ENCODE measurements at regions not wholly inside any gene's neighbourhood (a gene's known extent, or its start where the extent isn't known, plus 50 kb on each side); places are given as distances from the start of the nearest gene placed in this dataset.

- CTCF ChIA-PET: no interaction called here
- POLR2A ChIA-PET: no interaction called here
These were observed 461.4 kb upstream of the USP15 start for GRCh38 chr12:61798778-61799177.

DNA sequence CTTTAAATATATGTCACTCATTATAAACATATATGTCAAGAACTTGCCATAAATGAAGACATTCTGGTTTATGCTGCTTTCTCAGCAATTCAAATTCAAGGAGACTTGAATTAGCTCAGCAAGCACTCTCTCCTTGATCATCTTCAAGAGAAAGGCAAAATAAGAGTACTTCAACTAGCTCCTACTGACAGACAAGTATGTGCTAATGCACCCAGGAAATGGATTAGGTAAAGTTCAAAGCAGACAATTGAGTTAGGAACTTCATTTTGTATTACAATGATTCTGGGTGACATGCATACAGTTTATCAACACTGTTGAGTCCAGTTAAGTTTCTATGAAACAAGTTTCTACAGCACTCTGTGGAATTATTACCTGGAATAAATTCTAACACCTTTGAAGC is 455.9 kb upstream of the USP15 start:
- TF ChIP-seq BHLHE40 (IDR thresholded peaks at IDR 0.05; ENCODE audit: borderline replicate concordance) (no peak), SUZ12 (IDR thresholded peaks at IDR 0.05) (no peak), ELF4 (IDR thresholded peaks at IDR 0.05) (no peak), PKNOX1 (IDR thresholded peaks at IDR 0.05) (no peak), FOXM1 (IDR thresholded peaks at IDR 0.05; ENCODE audit: borderline replicate concordance) (no peak), ARNT (IDR thresholded peaks at IDR 0.05) (no peak), FOXA1 (IDR thresholded peaks at IDR 0.05) (no peak), LEF1 (IDR thresholded peaks at IDR 0.05; ENCODE audit: borderline replicate concordance) (no peak), CTBP1 (IDR thresholded peaks at IDR 0.05; ENCODE audit: borderline replicate concordance) (no peak), FOXK2 (IDR thresholded peaks at IDR 0.05) (no peak)
- ChIA-PET CTCF (no interaction called here), POLR2A (no interaction called here)
- DNase-seq (ENCODE audit: extremely low spot score): no peak

More at GRCh38 chr12:61798778-61799177, 461.4 kb upstream of the USP15 start:
- no peak for TF ChIP-seq PKNOX1 (IDR thresholded peaks at IDR 0.05)
- TF ChIP-seq SUZ12 (IDR thresholded peaks at IDR 0.05): no peak
- TF ChIP-seq SP1 (IDR thresholded peaks at IDR 0.05): no peak
- no peak for TF ChIP-seq CTBP1 (IDR thresholded peaks at IDR 0.05; ENCODE audit: borderline replicate concordance)
- TF ChIP-seq LEF1 (IDR thresholded peaks at IDR 0.05; ENCODE audit: borderline replicate concordance): no peak
- no peak for TF ChIP-seq ELF4 (IDR thresholded peaks at IDR 0.05)
- TF ChIP-seq ARNT (IDR thresholded peaks at IDR 0.05): no peak
- no peak for TF ChIP-seq ZNF384 (IDR thresholded peaks at IDR 0.05)
- no peak for TF ChIP-seq FOXK2 (IDR thresholded peaks at IDR 0.05)
- no peak for TF ChIP-seq TARDBP (IDR thresholded peaks at IDR 0.05)
- TF ChIP-seq BHLHE40 (IDR thresholded peaks at IDR 0.05; ENCODE audit: borderline replicate concordance): no peak
- TF ChIP-seq FOXM1 (IDR thresholded peaks at IDR 0.05; ENCODE audit: borderline replicate concordance): no peak
- TF ChIP-seq L3MBTL2 (conservative IDR thresholded peaks at IDR 0.05): no peak
- TF ChIP-seq HDGF (IDR thresholded peaks at IDR 0.05; ENCODE audit: borderline replicate concordance): no peak
- no peak for TF ChIP-seq NFRKB (IDR thresholded peaks at IDR 0.05)
- TF ChIP-seq FOXA1 (IDR thresholded peaks at IDR 0.05): no peak
- no peak for DNase-seq (ENCODE audit: extremely low spot score)

DNA sequence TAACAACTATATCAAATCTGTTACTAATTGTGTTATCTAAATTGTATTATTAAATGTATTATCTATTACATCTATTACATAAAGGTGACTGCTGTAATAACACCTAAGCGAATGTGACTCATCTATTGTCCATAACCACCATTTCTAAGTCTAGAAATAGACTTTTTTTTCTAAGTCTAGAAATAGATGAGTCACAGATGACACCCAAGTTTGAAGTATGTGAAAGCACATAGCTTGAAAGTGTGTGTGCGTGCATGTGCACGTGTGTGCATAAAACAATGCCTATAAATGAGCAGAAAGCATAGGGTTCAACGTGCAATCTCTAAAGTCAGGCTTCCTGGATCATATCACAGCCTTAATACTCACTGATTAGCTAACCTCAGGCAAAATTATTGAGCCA is 451.3 kb upstream of the USP15 start:
- CTCF ChIA-PET: no interaction called here
- TF ChIP-seq LEF1 (IDR thresholded peaks at IDR 0.05; ENCODE audit: borderline replicate concordance): no peak
- TF ChIP-seq ELF4 (IDR thresholded peaks at IDR 0.05): no peak
- no peak for DNase-seq (ENCODE audit: extremely low spot score)
- POLR2A ChIA-PET: no interaction called here

DNA sequence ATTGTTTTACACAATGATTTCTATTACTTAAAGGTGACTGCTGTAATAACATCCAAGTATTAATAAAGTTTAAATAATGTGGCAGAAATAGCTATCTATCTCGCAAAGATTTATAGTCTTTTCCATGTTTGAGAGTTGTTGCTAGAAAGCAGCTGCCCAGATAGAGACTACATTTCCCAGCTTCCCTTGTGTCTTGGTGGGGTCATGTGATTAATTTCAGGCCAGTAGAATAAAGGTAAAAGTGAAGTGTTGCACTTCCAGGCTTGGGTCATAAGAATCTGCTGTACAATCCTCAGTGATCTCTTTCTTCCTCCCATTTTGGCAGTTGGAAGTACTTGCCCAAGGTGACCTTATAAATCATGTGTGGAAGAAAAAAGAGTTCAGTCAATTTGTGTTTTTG is 449.7 kb upstream of the USP15 start:
- CTCF ChIA-PET: no interaction called here
- no peak for TF ChIP-seq ELF4 (IDR thresholded peaks at IDR 0.05)
- no peak for TF ChIP-seq L3MBTL2 (conservative IDR thresholded peaks at IDR 0.05)
- no peak for TF ChIP-seq CTBP1 (IDR thresholded peaks at IDR 0.05; ENCODE audit: borderline replicate concordance)
- TF ChIP-seq FOXK2 (IDR thresholded peaks at IDR 0.05): no peak
- no peak for TF ChIP-seq TARDBP (IDR thresholded peaks at IDR 0.05)
- TF ChIP-seq SUZ12 (IDR thresholded peaks at IDR 0.05): no peak
- TF ChIP-seq PKNOX1 (IDR thresholded peaks at IDR 0.05): no peak
- no peak for TF ChIP-seq BHLHE40 (IDR thresholded peaks at IDR 0.05; ENCODE audit: borderline replicate concordance)
- TF ChIP-seq FOXA1 (IDR thresholded peaks at IDR 0.05): no peak
- no peak for TF ChIP-seq LEF1 (IDR thresholded peaks at IDR 0.05; ENCODE audit: borderline replicate concordance)
- no peak for TF ChIP-seq ZNF384 (IDR thresholded peaks at IDR 0.05)
- TF ChIP-seq SP1 (IDR thresholded peaks at IDR 0.05): no peak
- DNase-seq (ENCODE audit: extremely low spot score): peak; percentile 6
- POLR2A ChIA-PET: no interaction called here

DNA sequence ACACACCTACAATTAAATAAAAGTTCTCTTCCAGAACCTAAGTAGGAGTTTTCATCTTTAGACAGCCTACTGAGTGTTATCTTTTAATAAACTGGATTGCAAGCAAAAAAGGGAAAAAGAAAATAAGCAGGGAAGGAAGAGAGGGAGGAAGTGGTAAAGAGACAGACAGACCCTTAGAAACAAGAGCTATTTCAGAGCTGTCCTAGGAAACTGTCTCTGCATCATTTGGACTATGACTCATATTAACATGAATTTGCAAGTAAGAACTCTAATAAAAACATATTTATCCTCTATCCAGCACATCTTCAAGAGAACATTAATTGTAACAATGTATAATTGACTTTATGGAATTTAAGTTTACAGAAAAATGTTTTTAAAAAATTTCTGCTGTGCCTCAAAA is 438.8 kb upstream of the USP15 start:
- POLR2A ChIA-PET: no interaction called here
- CTCF ChIA-PET: no interaction called here
- DNase-seq (ENCODE audit: extremely low spot score): no peak
- TF ChIP-seq FOXK2 (IDR thresholded peaks at IDR 0.05) (no peak), ARNT (IDR thresholded peaks at IDR 0.05) (no peak), ELF4 (IDR thresholded peaks at IDR 0.05) (no peak), SUZ12 (IDR thresholded peaks at IDR 0.05) (no peak), HDGF (IDR thresholded peaks at IDR 0.05; ENCODE audit: borderline replicate concordance) (no peak), BHLHE40 (IDR thresholded peaks at IDR 0.05; ENCODE audit: borderline replicate concordance) (no peak), FOXM1 (IDR thresholded peaks at IDR 0.05; ENCODE audit: borderline replicate concordance) (no peak)

DNA sequence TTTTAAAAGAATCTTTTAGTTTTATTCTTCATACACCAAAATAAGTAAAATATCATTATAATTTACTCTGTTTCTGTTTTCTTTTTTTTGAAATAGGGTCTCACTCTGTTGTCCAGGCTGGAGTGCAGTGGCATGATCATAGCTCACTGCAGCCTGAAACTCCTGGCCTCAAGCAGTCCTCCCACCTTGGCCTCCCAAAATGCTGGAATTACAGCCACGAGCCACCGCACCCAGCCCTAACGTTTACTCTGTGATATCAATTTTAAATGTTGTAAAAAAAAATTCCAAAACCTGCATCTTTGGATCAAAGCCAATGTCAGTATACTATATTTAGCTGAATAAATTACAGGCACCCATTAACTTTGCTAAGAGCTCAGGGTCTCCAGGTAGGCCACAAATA is 437.1 kb upstream of the USP15 start:
- DNase-seq (ENCODE audit: extremely low spot score): no peak
- ChIA-PET CTCF (no interaction called here), POLR2A (no interaction called here)
- no peak for TF ChIP-seq NFRKB (IDR thresholded peaks at IDR 0.05)
- TF ChIP-seq CTBP1 (IDR thresholded peaks at IDR 0.05; ENCODE audit: borderline replicate concordance): no peak
- no peak for TF ChIP-seq SP1 (IDR thresholded peaks at IDR 0.05)
- TF ChIP-seq HDGF (IDR thresholded peaks at IDR 0.05; ENCODE audit: borderline replicate concordance): no peak
- no peak for TF ChIP-seq ELF4 (IDR thresholded peaks at IDR 0.05)
- no peak for TF ChIP-seq FOXA1 (IDR thresholded peaks at IDR 0.05)
- TF ChIP-seq FOXK2 (IDR thresholded peaks at IDR 0.05): no peak
- TF ChIP-seq ARNT (IDR thresholded peaks at IDR 0.05): no peak
- TF ChIP-seq TARDBP (IDR thresholded peaks at IDR 0.05): no peak
- TF ChIP-seq FOXM1 (IDR thresholded peaks at IDR 0.05; ENCODE audit: borderline replicate concordance): no peak
- TF ChIP-seq L3MBTL2 (conservative IDR thresholded peaks at IDR 0.05): no peak
- TF ChIP-seq BHLHE40 (IDR thresholded peaks at IDR 0.05; ENCODE audit: borderline replicate concordance): no peak
- TF ChIP-seq PKNOX1 (IDR thresholded peaks at IDR 0.05): no peak
- no peak for TF ChIP-seq LEF1 (IDR thresholded peaks at IDR 0.05; ENCODE audit: borderline replicate concordance)
- no peak for TF ChIP-seq ZNF384 (IDR thresholded peaks at IDR 0.05)
- TF ChIP-seq SUZ12 (IDR thresholded peaks at IDR 0.05): no peak

Measured in HEK293T (cell line).